HL-60 (cell line): ENCODE measurements at regions not wholly inside any gene's neighbourhood (a gene's known extent, or its start where the extent isn't known, plus 50 kb on each side); places are given as distances from the start of the nearest gene placed in this dataset.

Experiments
- GABPA ChIP-seq: IDR thresholded peaks from 2 replicates; pipeline ENCODE4 v1.6.1; 2012; ENCODE audit warnings: low read depth
- POLR2AphosphoS5 ChIP-seq: IDR thresholded peaks from 2 replicates; pipeline ENCODE4 v1.6.1; 2012; ENCODE audit warnings: low read depth
- REST ChIP-seq: IDR thresholded peaks from 2 replicates; pipeline ENCODE4 v1.6.1; 2012; ENCODE audit warnings: low read depth; ENCODE audit not compliant: insufficient replicate concordance
- TF ChIP-seq, protein P1 (sequence below): IDR thresholded peaks from one replicate; pipeline ENCODE4 v1.5.1; 2011; ENCODE audit warnings: low read length, control low read depth, inconsistent platforms; ENCODE audit not compliant: insufficient read depth

DNA sequence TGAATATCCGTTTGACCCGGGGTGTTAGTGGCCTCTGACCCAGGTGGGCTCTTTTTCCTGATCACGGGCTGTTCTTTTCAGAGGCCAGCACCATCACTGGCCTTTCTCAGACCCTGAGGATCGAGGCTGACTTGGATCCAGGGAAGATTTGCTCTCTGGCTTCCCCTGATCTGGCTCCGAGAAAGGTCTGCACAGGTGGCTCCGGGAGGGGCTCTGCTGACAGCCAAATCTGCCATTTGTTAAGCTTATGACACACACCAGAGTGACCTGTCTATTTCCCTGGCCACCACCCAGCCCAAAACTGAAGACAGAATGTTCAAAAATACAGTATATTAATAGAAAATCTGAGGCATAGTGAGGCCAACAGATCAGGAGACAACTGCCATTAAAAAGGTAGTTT, 221.8 kb upstream of the TNRC6C start:
- TF ChIP-seq REST (no peak), POLR2AphosphoS5 (no peak), GABPA (no peak)
- TF ChIP-seq, protein P1, sequence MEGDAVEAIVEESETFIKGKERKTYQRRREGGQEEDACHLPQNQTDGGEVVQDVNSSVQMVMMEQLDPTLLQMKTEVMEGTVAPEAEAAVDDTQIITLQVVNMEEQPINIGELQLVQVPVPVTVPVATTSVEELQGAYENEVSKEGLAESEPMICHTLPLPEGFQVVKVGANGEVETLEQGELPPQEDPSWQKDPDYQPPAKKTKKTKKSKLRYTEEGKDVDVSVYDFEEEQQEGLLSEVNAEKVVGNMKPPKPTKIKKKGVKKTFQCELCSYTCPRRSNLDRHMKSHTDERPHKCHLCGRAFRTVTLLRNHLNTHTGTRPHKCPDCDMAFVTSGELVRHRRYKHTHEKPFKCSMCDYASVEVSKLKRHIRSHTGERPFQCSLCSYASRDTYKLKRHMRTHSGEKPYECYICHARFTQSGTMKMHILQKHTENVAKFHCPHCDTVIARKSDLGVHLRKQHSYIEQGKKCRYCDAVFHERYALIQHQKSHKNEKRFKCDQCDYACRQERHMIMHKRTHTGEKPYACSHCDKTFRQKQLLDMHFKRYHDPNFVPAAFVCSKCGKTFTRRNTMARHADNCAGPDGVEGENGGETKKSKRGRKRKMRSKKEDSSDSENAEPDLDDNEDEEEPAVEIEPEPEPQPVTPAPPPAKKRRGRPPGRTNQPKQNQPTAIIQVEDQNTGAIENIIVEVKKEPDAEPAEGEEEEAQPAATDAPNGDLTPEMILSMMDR, result no peak
